ENCODE measurements at regions not wholly inside any gene's neighbourhood (a gene's known extent, or its start where the extent isn't known, plus 50 kb on each side); places are given as distances from the start of the nearest gene placed in this dataset. TPM values are rescaled to one million over a fixed set of nuclear protein-coding genes. Genes with fewer than 3 reads are reported as not detected.

DNA sequence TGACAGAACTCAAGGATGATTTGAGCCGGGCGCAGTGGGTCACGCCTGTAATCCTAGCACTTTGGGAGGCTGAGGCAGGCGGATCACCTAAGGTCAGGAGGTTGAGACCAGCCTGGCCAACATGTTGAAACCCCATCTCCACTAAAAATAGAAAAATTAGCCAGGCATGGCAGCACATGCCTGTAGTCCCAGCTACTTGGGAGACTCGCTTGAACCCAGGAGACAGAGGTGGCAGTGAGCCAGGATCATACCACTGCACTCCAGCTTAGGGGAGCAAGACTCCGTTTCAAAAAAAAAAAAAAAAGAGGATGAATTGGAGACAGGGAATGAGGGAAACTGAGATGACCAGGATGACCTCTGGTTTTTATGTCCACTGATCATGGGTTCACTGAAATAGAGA, 60.4 kb upstream of the CDIN1 start:
- H3K4me1 Mint-ChIP-seq (ENCODE audit: unreplicated experiment) = peaks cover 3% of the 10 kb centered on the region
- no peak overlapping the region for H3K27ac Mint-ChIP-seq (ENCODE audit: unreplicated experiment)
- no peaks in the 10 kb centered on the region for H3K27me3 Mint-ChIP-seq (ENCODE audit: unreplicated experiment)
- DNase-seq (ENCODE audit: low spot score) = no peak
- H3K36me3 Mint-ChIP-seq (ENCODE audit: low read depth, unreplicated experiment) = no peaks in the 10 kb centered on the region
- TF ChIP-seq, protein P1, sequence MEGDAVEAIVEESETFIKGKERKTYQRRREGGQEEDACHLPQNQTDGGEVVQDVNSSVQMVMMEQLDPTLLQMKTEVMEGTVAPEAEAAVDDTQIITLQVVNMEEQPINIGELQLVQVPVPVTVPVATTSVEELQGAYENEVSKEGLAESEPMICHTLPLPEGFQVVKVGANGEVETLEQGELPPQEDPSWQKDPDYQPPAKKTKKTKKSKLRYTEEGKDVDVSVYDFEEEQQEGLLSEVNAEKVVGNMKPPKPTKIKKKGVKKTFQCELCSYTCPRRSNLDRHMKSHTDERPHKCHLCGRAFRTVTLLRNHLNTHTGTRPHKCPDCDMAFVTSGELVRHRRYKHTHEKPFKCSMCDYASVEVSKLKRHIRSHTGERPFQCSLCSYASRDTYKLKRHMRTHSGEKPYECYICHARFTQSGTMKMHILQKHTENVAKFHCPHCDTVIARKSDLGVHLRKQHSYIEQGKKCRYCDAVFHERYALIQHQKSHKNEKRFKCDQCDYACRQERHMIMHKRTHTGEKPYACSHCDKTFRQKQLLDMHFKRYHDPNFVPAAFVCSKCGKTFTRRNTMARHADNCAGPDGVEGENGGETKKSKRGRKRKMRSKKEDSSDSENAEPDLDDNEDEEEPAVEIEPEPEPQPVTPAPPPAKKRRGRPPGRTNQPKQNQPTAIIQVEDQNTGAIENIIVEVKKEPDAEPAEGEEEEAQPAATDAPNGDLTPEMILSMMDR (IDR thresholded peaks at IDR 0.05; ENCODE audit: unreplicated experiment) = no peak
- H3K4me3 Mint-ChIP-seq (ENCODE audit: unreplicated experiment) = no peak overlapping the region
- H3K9me3 Mint-ChIP-seq (ENCODE audit: unreplicated experiment) = no peaks in the 10 kb centered on the region

DNA sequence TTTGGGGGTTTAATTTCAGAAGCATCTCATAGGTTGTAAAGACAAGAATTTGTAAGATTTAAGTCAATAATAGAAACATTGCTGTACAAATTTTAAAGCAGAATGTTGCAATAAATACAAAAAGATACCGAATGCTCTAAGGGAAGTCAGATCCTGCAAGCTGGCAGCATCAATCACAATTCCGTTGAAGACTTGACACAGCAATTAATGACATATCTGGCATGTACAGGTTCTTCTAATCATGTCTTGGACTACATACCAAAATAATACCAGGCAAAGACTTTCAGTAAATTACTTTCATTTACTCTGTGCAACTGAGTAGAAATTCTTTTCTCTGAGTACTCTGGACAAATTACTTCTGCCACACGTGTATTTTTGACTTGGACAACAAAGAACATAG, 54.0 kb upstream of the CDIN1 start:
- no peak for DNase-seq (ENCODE audit: low spot score)
- no peaks in the 10 kb centered on the region for H3K36me3 Mint-ChIP-seq (ENCODE audit: low read depth, unreplicated experiment)
- no peak overlapping the region for H3K27ac Mint-ChIP-seq (ENCODE audit: unreplicated experiment)
- TF ChIP-seq, protein P1 (IDR thresholded peaks at IDR 0.05; ENCODE audit: unreplicated experiment) = no peak
- H3K4me1 Mint-ChIP-seq (ENCODE audit: unreplicated experiment) = no peaks in the 10 kb centered on the region
- no peak overlapping the region for H3K4me3 Mint-ChIP-seq (ENCODE audit: unreplicated experiment)
- H3K27me3 Mint-ChIP-seq (ENCODE audit: unreplicated experiment) = no peaks in the 10 kb centered on the region
- no peaks in the 10 kb centered on the region for H3K9me3 Mint-ChIP-seq (ENCODE audit: unreplicated experiment)

DNA sequence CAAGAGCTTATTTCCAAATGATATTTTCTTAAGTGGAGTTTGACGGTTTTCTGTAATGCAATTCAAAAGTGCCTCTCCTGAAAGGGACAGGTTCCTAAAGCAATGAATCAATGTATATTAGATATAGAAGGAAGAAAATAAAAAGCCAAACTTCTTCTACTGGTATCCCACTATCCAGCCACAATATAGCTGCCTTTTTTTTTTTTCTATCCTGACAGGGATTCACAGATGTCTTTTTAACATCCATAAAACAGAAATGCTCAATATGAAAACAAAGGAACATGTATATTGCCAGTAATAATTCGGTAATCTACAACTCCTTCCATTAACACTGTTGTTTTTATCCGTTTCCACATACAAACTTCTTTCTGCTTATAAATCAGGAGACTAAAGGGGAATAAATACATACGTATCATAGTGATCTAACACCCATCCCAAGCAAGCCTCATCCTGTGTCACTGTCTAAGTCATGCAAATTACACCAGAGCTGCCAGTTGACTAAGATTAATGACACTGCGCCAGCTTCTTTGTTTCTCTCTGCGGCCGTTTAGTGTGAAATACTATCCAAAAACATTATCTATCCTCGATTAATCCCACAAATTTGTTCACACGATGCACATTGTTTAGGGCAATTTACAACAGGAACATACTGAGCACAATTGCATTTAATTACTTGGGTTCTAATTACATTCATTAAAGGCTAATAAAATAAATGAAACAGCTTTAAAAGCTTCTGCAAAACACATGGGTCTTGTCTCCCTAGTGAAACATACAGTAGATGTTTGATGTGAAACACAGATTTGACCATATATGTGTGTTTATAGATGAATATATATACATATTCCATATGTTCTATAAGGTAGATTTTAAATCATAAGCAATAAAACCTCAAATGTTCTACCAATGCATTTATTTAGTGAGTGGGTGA, 51.9 kb upstream of the CDIN1 start:
- Mint-ChIP-seq H3K4me1 (ENCODE audit: unreplicated experiment) (peaks cover 2% of the 10 kb centered on the region), H3K36me3 (ENCODE audit: low read depth, unreplicated experiment) (no peaks in the 10 kb centered on the region), H3K4me3 (ENCODE audit: unreplicated experiment) (no peak overlapping the region), H3K27ac (ENCODE audit: unreplicated experiment) (no peak overlapping the region), H3K9me3 (ENCODE audit: unreplicated experiment) (no peaks in the 10 kb centered on the region), H3K27me3 (ENCODE audit: unreplicated experiment) (no peaks in the 10 kb centered on the region)
- no peak for DNase-seq (ENCODE audit: low spot score)
- TF ChIP-seq, protein P1 (IDR thresholded peaks at IDR 0.05; ENCODE audit: unreplicated experiment) = no peak

DNA sequence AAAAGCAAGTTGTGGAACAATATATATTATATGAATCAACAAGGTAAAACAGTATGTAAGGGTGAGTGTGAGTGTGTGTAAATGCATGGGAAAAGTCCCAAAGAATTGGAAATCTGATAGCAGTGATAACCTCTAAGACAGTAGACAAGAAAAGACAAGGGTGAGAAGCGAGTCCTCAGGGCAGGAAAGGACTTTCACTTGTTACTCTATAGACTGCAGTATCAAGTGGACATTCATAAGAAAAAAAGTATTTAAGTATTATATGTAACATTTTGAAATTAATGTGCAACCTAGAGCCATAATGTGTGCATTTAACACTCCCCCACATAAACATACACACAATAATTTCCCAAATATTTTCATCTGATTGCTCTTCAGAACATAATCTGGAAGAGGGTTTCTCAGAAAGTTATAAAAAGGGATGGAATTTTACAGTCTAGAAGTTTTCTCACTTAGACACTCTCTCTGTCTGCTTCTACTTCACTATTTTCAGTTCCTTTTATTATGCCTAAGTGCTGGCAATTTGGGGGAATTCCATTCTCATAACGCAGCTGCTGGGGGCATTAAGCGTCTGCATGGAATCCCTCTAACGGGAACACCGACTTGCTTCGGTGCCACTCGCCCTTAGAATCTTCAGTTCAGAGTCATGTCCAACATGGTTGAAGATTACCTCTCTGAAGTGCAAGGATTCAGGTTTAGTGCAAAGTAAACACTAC, 50.0 kb upstream of the CDIN1 start:
- no peak for DNase-seq (ENCODE audit: low spot score)
- Mint-ChIP-seq H3K4me1 (ENCODE audit: unreplicated experiment) (peaks cover 2% of the 10 kb centered on the region), H3K4me3 (ENCODE audit: unreplicated experiment) (no peak overlapping the region), H3K36me3 (ENCODE audit: low read depth, unreplicated experiment) (no peaks in the 10 kb centered on the region), H3K9me3 (ENCODE audit: unreplicated experiment) (no peaks in the 10 kb centered on the region), H3K27ac (ENCODE audit: unreplicated experiment) (no peak overlapping the region), H3K27me3 (ENCODE audit: unreplicated experiment) (no peaks in the 10 kb centered on the region)
- TF ChIP-seq, protein P1 (IDR thresholded peaks at IDR 0.05; ENCODE audit: unreplicated experiment) = no peak

Small RNA genes lying in the stretch of these regions (microRNA-seq; reads per million reads assigned to microRNA genes)
- gene MIR4510 (ENCODE audit: unreplicated experiment) = not detected
